ENCODE measurements at regions not wholly inside any gene's neighbourhood (a gene's known extent, or its start where the extent isn't known, plus 50 kb on each side); places are given as distances from the start of the nearest gene placed in this dataset.

GRCh38 chr3:62951037-62951613, 75.9 kb upstream of the CADPS start:
- peak; percentile 58 for FAIRE-seq
- no peak overlapping the region for H2AFZ ChIP-seq (ENCODE audit: low read length)
- CTCF ChIA-PET (ENCODE audit: partially characterized antibody) = interaction anchor here (1.3 kb wide), 1 partner anchor 285 kb away, joined by 4 read pairs; no protein-coding TSS in a partner anchor

More at GRCh38 chr3:62951037-62951613, 75.9 kb upstream of the CADPS start:
- H3K9ac ChIP-seq (replicated peaks in 1 of 4; ENCODE audit: extremely low read depth in 1 of 4, low read depth in 3 of 4, low read length in 3 of 4) = no peak overlapping the region; a peak in 1 of 7 replicates
- H3K27ac ChIP-seq (ENCODE audit: low read depth, low read length) = peak overlapping the region; percentile 14; the same call in 1 of the 2 replicates
- no peaks in the 10 kb centered on the region for H4K20me1 ChIP-seq (replicated peaks in 1 of 2; ENCODE audit: control insufficient read depth in 1 of 2, insufficient read depth in 2 of 2, low read length in 2 of 2)
- H2BK5ac ChIP-seq (ENCODE audit: low read depth, low read length) = peak overlapping the region; percentile 79; the same call in 1 of the 2 replicates
- H3K56ac ChIP-seq (replicated peaks; ENCODE audit: insufficient read length, low read depth, low read length) = no peak overlapping the region
- H2BK20ac ChIP-seq (ENCODE audit: low read length) = peak overlapping the region; percentile 94
- H3K79me1 ChIP-seq (ENCODE audit: low read depth, low read length) = peaks cover 3% of the 10 kb centered on the region
- no peak overlapping the region for H4K8ac ChIP-seq (ENCODE audit: extremely low read depth, insufficient read depth, low read length)
- peaks cover 3 to 29% of the 10 kb centered on the region in 2 experiments; a peak in 3 of 4 replicates for H3K79me2 ChIP-seq (ENCODE audit: control insufficient read depth in 1 of 2, insufficient read depth in 2 of 2, low read length in 2 of 2)
- H3K18ac ChIP-seq (ENCODE audit: extremely low read depth, low read length) = peak overlapping the region; percentile 83; the same call in 1 of the 2 replicates
- H3K4me1 ChIP-seq (replicated peaks in 1 of 4; ENCODE audit: control insufficient read depth in 3 of 4, insufficient read depth in 4 of 4, low read length in 3 of 4) = peaks cover 2 to 9% (median 5%) of the 10 kb centered on the region in 4 experiments; a peak in 5 of 7 replicates
- H3K4ac ChIP-seq (replicated peaks; ENCODE audit: insufficient read length, low read depth, low read length) = no peak overlapping the region
- no peak overlapping the region; the same call in 1 of the 2 replicates for H2BK12ac ChIP-seq (ENCODE audit: low read depth, low read length)
- no peak overlapping the region for H3K23ac ChIP-seq (ENCODE audit: insufficient read length)
- H3K4me2 ChIP-seq (ENCODE audit: insufficient read depth in 1 of 2, low read depth in 2 of 2, low read length in 2 of 2) = peak overlapping the region; percentile 59 to 88
- no peak overlapping the region for H2BK15ac ChIP-seq (ENCODE audit: low read length)
- peak; percentile 41 to 72 for DNase-seq (ENCODE audit: low read depth in 1 of 2, low spot score in 2 of 2)
- no peaks in the 10 kb centered on the region for H3K27me3 ChIP-seq (replicated peaks in 1 of 4; ENCODE audit: control insufficient read depth in 3 of 4, extremely low read depth in 1 of 4, insufficient read depth in 3 of 4, low read length in 3 of 4)
- H3K9me3 ChIP-seq (ENCODE audit: insufficient read depth in 2 of 2, low read depth in 1 of 2, low read length in 1 of 2) = no peaks in the 10 kb centered on the region
- POLR2A ChIA-PET (ENCODE audit: partially characterized antibody) = interaction anchor here (0.7 to 3.3 kb wide), 11 partner anchors 10 to 276 kb away, joined by 3 to 21 read pairs (median 4); no protein-coding TSS in a partner anchor
- peaks cover 2 to 42% (median 14%) of the 10 kb centered on the region in 4 experiments; a peak in 4 of 8 replicates for H3K36me3 ChIP-seq (ENCODE audit: control insufficient read depth in 2 of 4, insufficient read depth in 4 of 4, low read length in 3 of 4)
- H3K14ac ChIP-seq (ENCODE audit: insufficient read length) = no peak overlapping the region
- peak overlapping the region; percentile 74 for H4K5ac ChIP-seq (ENCODE audit: insufficient read length, low read depth, low read length)
- no peak overlapping the region for H2AK5ac ChIP-seq (ENCODE audit: low read depth, low read length)
- peak overlapping the region; percentile 78 for H4K91ac ChIP-seq (replicated peaks; ENCODE audit: insufficient read length, low read length)
- TF ChIP-seq MAFK (IDR thresholded peaks at IDR 0.05; ENCODE audit: low read depth, low read length) (no peak), TEAD4 (IDR thresholded peaks at IDR 0.05; ENCODE audit: low read depth, low read length) (0 out of 2 replicates have a peak, but pooled peaks have one; percentile 23)
- 60% methylated on average over 4 of the region's 4 CpGs; no CpG with 5 or more reads in 1 of the 2 experiments for WGBS, 2 experiments (ENCODE audit: extremely low coverage in 1 of 2, insufficient coverage in 1 of 2, insufficient read length in 1 of 2, insufficient replicate concordance in 2 of 2, low coverage in 1 of 2, low lambda C conversion rate in 2 of 2, missing lambda C conversion rate in 1 of 2)
- peak overlapping the region; percentile 32 to 64 (median 48) for H3K4me3 ChIP-seq (ENCODE audit: extremely low read depth in 1 of 4, insufficient read depth in 2 of 4, low read depth in 3 of 4, low read length in 4 of 4)
- H2BK120ac ChIP-seq (replicated peaks; ENCODE audit: low read depth, low read length) = peak overlapping the region; percentile 79
- peaks cover 4% of the 10 kb centered on the region; the same call in 1 of the 2 replicates for H3K23me2 ChIP-seq (ENCODE audit: low read depth, low read length)
